ENCODE measurements at regions not wholly inside any gene's neighbourhood (a gene's known extent, or its start where the extent isn't known, plus 50 kb on each side); places are given as distances from the start of the nearest gene placed in this dataset.
"Not testable (repeated sequence)": the region's sequence is repeated elsewhere in the genome, so short reads cannot be mapped to it uniquely, and the experiment has no call there.

DNA sequence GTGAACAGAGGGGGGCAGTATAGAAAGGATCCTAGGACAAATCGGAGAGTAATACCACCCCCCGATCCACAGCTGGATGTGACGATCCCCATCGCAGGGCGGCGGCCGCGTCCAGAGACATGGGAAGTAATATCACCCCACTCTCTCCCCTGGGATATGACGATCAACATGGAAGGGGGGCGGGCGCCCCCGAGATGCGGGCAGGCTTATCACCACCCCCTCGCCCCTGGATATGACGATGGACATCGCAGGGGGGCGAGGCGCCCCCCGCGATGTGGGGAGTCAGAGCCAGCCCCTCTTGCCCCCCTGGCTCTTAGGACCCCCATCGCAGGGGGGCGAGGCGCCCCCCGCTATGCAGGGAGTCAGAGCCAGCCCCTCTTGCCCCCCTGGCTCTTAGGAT is 120.4 kb upstream of the OSBPL11 start:
- Histone ChIP-seq H3K36me3 (ENCODE audit: control insufficient read depth in 2 of 3, insufficient read depth in 3 of 3, low read length in 3 of 3) (no peaks in the 10 kb centered on the region), H3K4me3 (ENCODE audit: low read length in 3 of 3) (no peak overlapping the region), H3K4me1 (ENCODE audit: control insufficient read depth in 2 of 3, insufficient read depth in 2 of 3, low read depth in 1 of 3, low read length in 3 of 3) (no peaks in the 10 kb centered on the region), H3K9ac (ENCODE audit: low read length in 3 of 3) (no peak overlapping the region), H3K9me3 (ENCODE audit: control insufficient read depth in 2 of 3, insufficient read depth in 1 of 3, low read length in 3 of 3) (no peaks in the 10 kb centered on the region), H3K27ac (ENCODE audit: low read depth in 2 of 2, low read length in 2 of 2) (no peak overlapping the region), H3K27me3 (ENCODE audit: control insufficient read depth, insufficient read depth, low read length) (no peaks in the 10 kb centered on the region)
- FAIRE-seq (no peak), DNase-seq (no peak)
- intact Hi-C loops (cut with DNase I): no loop called here
- TF ChIP-seq, protein P1, sequence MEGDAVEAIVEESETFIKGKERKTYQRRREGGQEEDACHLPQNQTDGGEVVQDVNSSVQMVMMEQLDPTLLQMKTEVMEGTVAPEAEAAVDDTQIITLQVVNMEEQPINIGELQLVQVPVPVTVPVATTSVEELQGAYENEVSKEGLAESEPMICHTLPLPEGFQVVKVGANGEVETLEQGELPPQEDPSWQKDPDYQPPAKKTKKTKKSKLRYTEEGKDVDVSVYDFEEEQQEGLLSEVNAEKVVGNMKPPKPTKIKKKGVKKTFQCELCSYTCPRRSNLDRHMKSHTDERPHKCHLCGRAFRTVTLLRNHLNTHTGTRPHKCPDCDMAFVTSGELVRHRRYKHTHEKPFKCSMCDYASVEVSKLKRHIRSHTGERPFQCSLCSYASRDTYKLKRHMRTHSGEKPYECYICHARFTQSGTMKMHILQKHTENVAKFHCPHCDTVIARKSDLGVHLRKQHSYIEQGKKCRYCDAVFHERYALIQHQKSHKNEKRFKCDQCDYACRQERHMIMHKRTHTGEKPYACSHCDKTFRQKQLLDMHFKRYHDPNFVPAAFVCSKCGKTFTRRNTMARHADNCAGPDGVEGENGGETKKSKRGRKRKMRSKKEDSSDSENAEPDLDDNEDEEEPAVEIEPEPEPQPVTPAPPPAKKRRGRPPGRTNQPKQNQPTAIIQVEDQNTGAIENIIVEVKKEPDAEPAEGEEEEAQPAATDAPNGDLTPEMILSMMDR (IDR thresholded peaks at IDR 0.05; ENCODE audit: borderline replicate concordance, extremely low read depth, insufficient read depth): no peak

DNA sequence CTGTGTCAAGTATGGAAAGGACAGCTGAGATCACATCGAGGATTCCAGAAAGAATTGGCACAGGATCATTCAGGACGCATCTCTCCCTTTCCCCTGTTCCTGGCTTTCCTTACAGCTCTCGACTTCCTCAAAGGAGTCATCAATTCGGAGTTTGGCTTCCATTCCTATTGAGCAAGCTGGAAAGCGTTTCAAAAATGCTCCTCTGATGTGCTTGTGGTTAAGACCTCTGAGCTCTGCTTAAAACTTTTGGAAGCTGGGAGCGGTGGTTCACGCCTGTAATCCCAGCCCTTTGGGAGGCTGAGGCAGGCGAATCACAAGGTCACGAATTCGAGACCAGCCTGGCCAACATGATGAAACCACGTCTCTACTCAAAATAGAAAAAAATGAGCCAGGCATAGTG is 136.9 kb upstream of the OSBPL11 start:
- FAIRE-seq; H3K9me3 ChIP-seq (ENCODE audit: control insufficient read depth in 2 of 3, insufficient read depth in 1 of 3, low read length in 3 of 3); H3K9ac ChIP-seq (ENCODE audit: low read length in 3 of 3); DNase-seq; H3K27me3 ChIP-seq (ENCODE audit: control insufficient read depth, insufficient read depth, low read length); H3K4me1 ChIP-seq (ENCODE audit: control insufficient read depth in 2 of 3, insufficient read depth in 2 of 3, low read depth in 1 of 3, low read length in 3 of 3); H3K36me3 ChIP-seq (ENCODE audit: control insufficient read depth in 2 of 3, insufficient read depth in 3 of 3, low read length in 3 of 3); H3K4me3 ChIP-seq (ENCODE audit: low read length in 3 of 3); intact Hi-C loops (cut with DNase I); H3K27ac ChIP-seq (ENCODE audit: low read depth in 2 of 2, low read length in 2 of 2): not testable (repeated sequence)

DNA sequence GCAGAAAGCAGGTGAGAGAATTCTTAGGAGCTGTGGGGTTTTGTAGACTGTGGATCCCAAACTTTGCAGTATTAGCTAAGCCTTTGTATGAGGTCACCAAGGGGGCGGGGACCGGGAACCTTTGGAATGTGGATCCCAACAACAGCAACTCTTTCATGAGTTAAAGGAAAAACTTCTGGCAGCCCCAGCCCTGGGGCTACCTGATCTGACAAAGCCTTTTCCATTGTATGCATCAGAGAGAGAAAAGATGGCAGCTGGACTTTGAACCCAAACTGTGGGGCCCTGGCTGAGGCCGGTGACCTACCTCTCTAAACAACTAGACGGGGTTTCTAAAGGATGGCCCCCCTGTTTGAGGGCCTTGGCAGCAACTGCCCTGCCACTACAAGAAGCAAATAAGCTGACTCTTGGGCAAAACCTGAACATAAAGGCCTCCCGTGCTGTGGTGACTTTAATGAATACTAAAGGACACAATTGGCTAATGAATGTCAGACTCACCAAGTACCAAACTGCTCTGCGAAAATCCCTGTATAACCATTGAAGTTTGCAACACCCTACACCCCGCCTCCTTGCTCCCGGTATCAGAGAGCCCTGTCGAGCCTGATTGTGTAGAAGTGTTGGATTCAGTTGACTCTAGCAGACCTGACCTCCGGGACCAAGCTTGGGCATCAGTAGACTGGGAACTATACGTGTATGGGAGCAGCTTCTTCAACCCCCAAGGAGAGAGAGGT is 146.9 kb upstream of the OSBPL11 start:
- H3K27me3 ChIP-seq (ENCODE audit: control insufficient read depth, insufficient read depth, low read length); H3K27ac ChIP-seq (ENCODE audit: low read depth in 2 of 2, low read length in 2 of 2); FAIRE-seq; H3K9ac ChIP-seq (ENCODE audit: low read length in 3 of 3); H3K4me3 ChIP-seq (ENCODE audit: low read length in 3 of 3); intact Hi-C loops (cut with DNase I); H3K9me3 ChIP-seq (ENCODE audit: control insufficient read depth in 2 of 3, insufficient read depth in 1 of 3, low read length in 3 of 3); H3K36me3 ChIP-seq (ENCODE audit: control insufficient read depth in 2 of 3, insufficient read depth in 3 of 3, low read length in 3 of 3); H3K4me1 ChIP-seq (ENCODE audit: control insufficient read depth in 2 of 3, insufficient read depth in 2 of 3, low read depth in 1 of 3, low read length in 3 of 3): not testable (repeated sequence)
- peak in 2 of 5 donors; percentile 5 for DNase-seq

DNA sequence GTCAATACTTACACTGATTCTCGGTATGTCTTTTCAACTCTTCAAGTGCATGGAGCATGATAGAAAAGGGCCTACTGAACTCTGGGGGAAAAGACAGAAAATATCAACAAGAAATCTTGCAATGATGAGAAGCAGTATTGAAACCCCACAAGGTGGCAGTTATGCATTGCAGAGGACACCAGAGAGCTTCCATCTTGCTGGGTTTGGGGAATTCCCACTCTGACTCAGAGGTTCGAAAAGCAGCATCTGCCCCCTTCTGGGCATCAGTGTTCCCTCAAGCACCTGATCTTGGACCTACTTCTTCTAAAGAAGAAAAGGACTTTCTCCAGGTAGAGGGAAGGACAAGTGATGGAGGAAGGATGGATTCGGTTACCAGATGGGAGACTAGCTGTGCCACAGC is 147.5 kb upstream of the OSBPL11 start:
- H3K27me3 ChIP-seq (ENCODE audit: control insufficient read depth, insufficient read depth, low read length); intact Hi-C loops (cut with DNase I); H3K9me3 ChIP-seq (ENCODE audit: control insufficient read depth in 2 of 3, insufficient read depth in 1 of 3, low read length in 3 of 3); H3K4me3 ChIP-seq (ENCODE audit: low read length in 3 of 3); H3K27ac ChIP-seq (ENCODE audit: low read depth in 2 of 2, low read length in 2 of 2); H3K36me3 ChIP-seq (ENCODE audit: control insufficient read depth in 2 of 3, insufficient read depth in 3 of 3, low read length in 3 of 3); DNase-seq; FAIRE-seq; H3K9ac ChIP-seq (ENCODE audit: low read length in 3 of 3); H3K4me1 ChIP-seq (ENCODE audit: control insufficient read depth in 2 of 3, insufficient read depth in 2 of 3, low read depth in 1 of 3, low read length in 3 of 3): not testable (repeated sequence)

DNA sequence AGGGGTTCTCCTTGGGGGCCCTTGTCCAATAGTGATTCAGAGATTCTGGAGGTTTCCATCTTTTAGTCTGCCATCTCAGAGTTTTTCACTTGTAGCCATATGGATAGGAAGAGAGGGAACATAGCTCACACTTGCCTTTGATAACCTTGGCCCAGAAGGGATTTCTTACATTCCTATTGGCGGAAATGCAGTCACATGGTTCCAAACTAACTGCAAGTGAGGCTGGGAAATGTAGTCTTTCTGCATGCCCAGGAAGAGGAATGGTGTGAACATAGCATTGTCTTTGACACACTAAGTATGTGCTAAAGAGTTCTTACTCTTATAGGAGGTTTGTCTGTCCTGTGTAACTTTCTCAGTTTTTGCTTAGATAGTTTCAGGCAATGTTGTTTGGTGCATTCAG is 161.8 kb upstream of the OSBPL11 start:
- H3K27me3 ChIP-seq (ENCODE audit: control insufficient read depth, insufficient read depth, low read length); DNase-seq; H3K4me3 ChIP-seq (ENCODE audit: low read length in 3 of 3); H3K36me3 ChIP-seq (ENCODE audit: control insufficient read depth in 2 of 3, insufficient read depth in 3 of 3, low read length in 3 of 3); H3K9me3 ChIP-seq (ENCODE audit: control insufficient read depth in 2 of 3, insufficient read depth in 1 of 3, low read length in 3 of 3); H3K9ac ChIP-seq (ENCODE audit: low read length in 3 of 3); FAIRE-seq; intact Hi-C loops (cut with DNase I); H3K4me1 ChIP-seq (ENCODE audit: control insufficient read depth in 2 of 3, insufficient read depth in 2 of 3, low read depth in 1 of 3, low read length in 3 of 3); H3K27ac ChIP-seq (ENCODE audit: low read depth in 2 of 2, low read length in 2 of 2): not testable (repeated sequence)

DNA sequence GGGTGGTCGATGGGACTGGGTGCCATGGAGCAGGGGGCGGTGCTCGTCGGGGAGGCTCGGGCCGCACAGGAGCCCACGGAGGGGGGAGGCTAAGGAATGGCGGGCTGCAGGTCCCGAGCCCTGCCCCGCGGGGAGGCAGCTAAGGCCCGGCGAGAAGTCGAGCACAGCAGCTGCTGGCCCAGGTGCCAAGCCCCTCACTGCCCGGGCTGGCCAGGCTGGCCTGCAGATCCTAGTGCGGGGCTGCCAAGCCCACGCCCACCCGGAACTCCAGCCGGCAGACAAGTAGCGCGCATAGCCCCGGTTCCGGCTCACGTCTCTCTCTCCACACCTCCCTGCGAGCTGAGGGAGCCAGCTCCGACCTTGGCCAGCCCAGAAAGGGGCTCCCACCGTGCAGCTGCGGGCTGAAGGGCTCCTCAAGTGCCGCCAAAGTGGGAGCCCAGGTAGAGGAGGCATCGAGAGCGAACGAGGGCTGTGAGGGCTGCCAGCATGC is 163.4 kb upstream of the OSBPL11 start:
- not testable (repeated sequence) for H3K27ac ChIP-seq (ENCODE audit: low read depth in 2 of 2, low read length in 2 of 2)

DNA sequence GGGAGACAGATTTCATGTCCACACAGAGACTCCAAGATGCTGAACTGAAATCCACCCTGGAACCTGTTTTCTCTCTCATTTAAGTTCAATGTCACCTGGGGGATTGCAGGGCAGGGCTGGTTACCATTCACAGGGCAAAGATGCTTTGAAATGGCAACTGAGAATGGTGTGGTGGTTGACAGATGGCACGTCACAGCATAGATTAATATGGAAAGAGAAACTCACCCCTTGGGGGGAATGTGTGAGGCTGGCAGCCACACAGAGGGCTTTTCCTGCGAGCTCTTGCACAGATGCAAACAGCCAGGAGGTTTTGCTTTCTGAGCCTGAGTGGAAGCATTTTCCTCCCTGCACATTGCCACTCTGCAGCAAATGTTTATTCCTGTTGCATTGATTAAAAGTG is 167.3 kb upstream of the OSBPL11 start:
- H3K9me3 ChIP-seq (ENCODE audit: control insufficient read depth in 2 of 3, insufficient read depth in 1 of 3, low read length in 3 of 3); DNase-seq; intact Hi-C loops (cut with DNase I); H3K27me3 ChIP-seq (ENCODE audit: control insufficient read depth, insufficient read depth, low read length); H3K9ac ChIP-seq (ENCODE audit: low read length in 3 of 3); H3K27ac ChIP-seq (ENCODE audit: low read depth in 2 of 2, low read length in 2 of 2); H3K4me1 ChIP-seq (ENCODE audit: control insufficient read depth in 2 of 3, insufficient read depth in 2 of 3, low read depth in 1 of 3, low read length in 3 of 3); H3K36me3 ChIP-seq (ENCODE audit: control insufficient read depth in 2 of 3, insufficient read depth in 3 of 3, low read length in 3 of 3); FAIRE-seq; H3K4me3 ChIP-seq (ENCODE audit: low read length in 3 of 3): not testable (repeated sequence)

More for the DNA sequence above, 163.4 kb upstream of the OSBPL11 start:
- H3K9ac ChIP-seq (ENCODE audit: low read length in 3 of 3); DNase-seq; intact Hi-C loops (cut with DNase I); H3K4me1 ChIP-seq (ENCODE audit: control insufficient read depth in 2 of 3, insufficient read depth in 2 of 3, low read depth in 1 of 3, low read length in 3 of 3); FAIRE-seq; H3K9me3 ChIP-seq (ENCODE audit: control insufficient read depth in 2 of 3, insufficient read depth in 1 of 3, low read length in 3 of 3); H3K36me3 ChIP-seq (ENCODE audit: control insufficient read depth in 2 of 3, insufficient read depth in 3 of 3, low read length in 3 of 3); H3K27me3 ChIP-seq (ENCODE audit: control insufficient read depth, insufficient read depth, low read length); H3K4me3 ChIP-seq (ENCODE audit: low read length in 3 of 3): not testable (repeated sequence)
